ENCODE measurements at regions not wholly inside any gene's neighbourhood (a gene's known extent, or its start where the extent isn't known, plus 50 kb on each side); places are given as distances from the start of the nearest gene placed in this dataset.

- no peaks in the 10 kb centered on the region for H3K36me3 ChIP-seq
- DNase-seq (no peak), ATAC-seq (no peak)
- intact Hi-C loops (cut with DNase I; ENCODE audit: low total_unique reads), result no loop called here
- no peak overlapping the region for H3K27ac ChIP-seq
- no peaks in the 10 kb centered on the region for H3K9me3 ChIP-seq
- H3K27me3 ChIP-seq, result no peaks in the 10 kb centered on the region
- H3K4me3 ChIP-seq, result no peak overlapping the region
- H3K4me1 ChIP-seq, result peaks cover 0 to 3% of the 10 kb centered on the region in 2 donors
- in situ Hi-C loops (cut with MboI; ENCODE audit: low sequenced_read_pairs in 4 of 4), result loop anchor here in 1 of 4 donors (25.0 kb wide), 1 partner anchor 204 kb away; no protein-coding TSS in a partner anchor
- no peak for TF ChIP-seq CTCF (IDR thresholded peaks at IDR 0.05 in 4 of 5, conservative IDR thresholded peaks at IDR 0.05 in 1 of 5)
- TF ChIP-seq POLR2A (IDR thresholded peaks at IDR 0.05), result no peak
Observed at GRCh38 chr18:11308499-11308898, 159.1 kb upstream of the PIEZO2 start.

- no peak for TF ChIP-seq POLR2A (IDR thresholded peaks at IDR 0.05)
- no peak for TF ChIP-seq CTCF (IDR thresholded peaks at IDR 0.05 in 4 of 5, conservative IDR thresholded peaks at IDR 0.05 in 1 of 5)
- Histone ChIP-seq H3K4me3 (no peak overlapping the region), H3K4me1 (peaks cover 0 to 3% of the 10 kb centered on the region in 2 donors), H3K27me3 (no peaks in the 10 kb centered on the region), H3K27ac (no peak overlapping the region), H3K36me3 (no peaks in the 10 kb centered on the region), H3K9me3 (no peaks in the 10 kb centered on the region)
- in situ Hi-C loops (cut with MboI; ENCODE audit: low sequenced_read_pairs in 4 of 4), result loop anchor here in 1 of 4 donors (25.0 kb wide), 1 partner anchor 205 kb away; no protein-coding TSS in a partner anchor
- no peak for ATAC-seq
- DNase-seq, result no peak
- intact Hi-C loops (cut with DNase I; ENCODE audit: low total_unique reads), result no loop called here
Observed at GRCh38 chr18:11307716-11308115, 158.3 kb upstream of the PIEZO2 start.

GRCh38 chr18:11305507-11305906, 156.1 kb upstream of the PIEZO2 start:
- ATAC-seq, result no peak
- intact Hi-C loops (cut with DNase I; ENCODE audit: low total_unique reads), result no loop called here
- Histone ChIP-seq H3K4me3 (no peak overlapping the region), H3K9me3 (no peaks in the 10 kb centered on the region), H3K27ac (no peak overlapping the region), H3K27me3 (no peaks in the 10 kb centered on the region), H3K36me3 (no peaks in the 10 kb centered on the region), H3K4me1 (no peaks in the 10 kb centered on the region)
- no peak for DNase-seq
- in situ Hi-C loops (cut with MboI; ENCODE audit: low sequenced_read_pairs in 4 of 4), result loop anchor here in 1 of 4 donors (25.0 kb wide), 1 partner anchor 207 kb away; no protein-coding TSS in a partner anchor
- no peak for TF ChIP-seq POLR2A (IDR thresholded peaks at IDR 0.05)
- no peak for TF ChIP-seq CTCF (IDR thresholded peaks at IDR 0.05 in 4 of 5, conservative IDR thresholded peaks at IDR 0.05 in 1 of 5)

- in situ Hi-C loops (cut with MboI; ENCODE audit: low sequenced_read_pairs in 4 of 4), result loop anchor here in 1 of 4 donors (25.0 kb wide), 1 partner anchor 207 kb away; no protein-coding TSS in a partner anchor
- no peak for TF ChIP-seq CTCF (IDR thresholded peaks at IDR 0.05 in 4 of 5, conservative IDR thresholded peaks at IDR 0.05 in 1 of 5)
- TF ChIP-seq POLR2A (IDR thresholded peaks at IDR 0.05), result no peak
- intact Hi-C loops (cut with DNase I; ENCODE audit: low total_unique reads), result no loop called here
- ATAC-seq (no peak), DNase-seq (no peak)
- Histone ChIP-seq H3K27ac (no peak overlapping the region), H3K27me3 (no peaks in the 10 kb centered on the region), H3K36me3 (no peaks in the 10 kb centered on the region), H3K9me3 (no peaks in the 10 kb centered on the region), H3K4me1 (no peaks in the 10 kb centered on the region), H3K4me3 (no peak overlapping the region)
Observed at GRCh38 chr18:11304928-11305327, 155.6 kb upstream of the PIEZO2 start.

GRCh38 chr18:11296946-11297345, 147.6 kb upstream of the PIEZO2 start:
- H3K27ac ChIP-seq, result no peak overlapping the region
- no peaks in the 10 kb centered on the region for H3K9me3 ChIP-seq
- no peak for TF ChIP-seq POLR2A (IDR thresholded peaks at IDR 0.05)
- no peak for TF ChIP-seq CTCF (IDR thresholded peaks at IDR 0.05 in 4 of 5, conservative IDR thresholded peaks at IDR 0.05 in 1 of 5)
- DNase-seq (no peak), ATAC-seq (no peak)
- in situ Hi-C loops (cut with MboI; ENCODE audit: low sequenced_read_pairs in 4 of 4) (no loop called here), intact Hi-C loops (cut with DNase I; ENCODE audit: low total_unique reads) (no loop called here)
- no peaks in the 10 kb centered on the region for H3K4me1 ChIP-seq
- H3K36me3 ChIP-seq, result no peaks in the 10 kb centered on the region
- no peaks in the 10 kb centered on the region for H3K27me3 ChIP-seq
- H3K4me3 ChIP-seq, result no peak overlapping the region

All from gastrocnemius medialis (tissue), 4 donors.